ENCODE measurements at regions not wholly inside any gene's neighbourhood (a gene's known extent, or its start where the extent isn't known, plus 50 kb on each side); places are given as distances from the start of the nearest gene placed in this dataset.

GRCh38 chr6:71197780-71198179 lies 90.8 kb upstream of the OGFRL1 start:
- H3K9me3 ChIP-seq, result no peaks in the 10 kb centered on the region
- DNase-seq (ENCODE audit: low spot score) (no peak), ATAC-seq (ENCODE audit: insufficient number of reproducible peaks, low FRiP score, low read depth) (no peak)
- H3K36me3 ChIP-seq, result no peaks in the 10 kb centered on the region
- TF ChIP-seq, protein P1, sequence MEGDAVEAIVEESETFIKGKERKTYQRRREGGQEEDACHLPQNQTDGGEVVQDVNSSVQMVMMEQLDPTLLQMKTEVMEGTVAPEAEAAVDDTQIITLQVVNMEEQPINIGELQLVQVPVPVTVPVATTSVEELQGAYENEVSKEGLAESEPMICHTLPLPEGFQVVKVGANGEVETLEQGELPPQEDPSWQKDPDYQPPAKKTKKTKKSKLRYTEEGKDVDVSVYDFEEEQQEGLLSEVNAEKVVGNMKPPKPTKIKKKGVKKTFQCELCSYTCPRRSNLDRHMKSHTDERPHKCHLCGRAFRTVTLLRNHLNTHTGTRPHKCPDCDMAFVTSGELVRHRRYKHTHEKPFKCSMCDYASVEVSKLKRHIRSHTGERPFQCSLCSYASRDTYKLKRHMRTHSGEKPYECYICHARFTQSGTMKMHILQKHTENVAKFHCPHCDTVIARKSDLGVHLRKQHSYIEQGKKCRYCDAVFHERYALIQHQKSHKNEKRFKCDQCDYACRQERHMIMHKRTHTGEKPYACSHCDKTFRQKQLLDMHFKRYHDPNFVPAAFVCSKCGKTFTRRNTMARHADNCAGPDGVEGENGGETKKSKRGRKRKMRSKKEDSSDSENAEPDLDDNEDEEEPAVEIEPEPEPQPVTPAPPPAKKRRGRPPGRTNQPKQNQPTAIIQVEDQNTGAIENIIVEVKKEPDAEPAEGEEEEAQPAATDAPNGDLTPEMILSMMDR (IDR thresholded peaks at IDR 0.05), result no peak
- H3K4me1 ChIP-seq (ENCODE audit: control insufficient read depth in 1 of 2, low read depth in 2 of 2), result no peaks in the 10 kb centered on the region
- no peaks in the 10 kb centered on the region for H3K27me3 ChIP-seq (replicated peaks; ENCODE audit: insufficient read depth)
- no peak overlapping the region for H3K27ac ChIP-seq
- no peak overlapping the region for H3K4me3 ChIP-seq

- Histone ChIP-seq H3K27ac (no peak overlapping the region), H3K27me3 (replicated peaks; ENCODE audit: insufficient read depth) (no peaks in the 10 kb centered on the region), H3K9me3 (no peaks in the 10 kb centered on the region), H3K4me3 (no peak overlapping the region), H3K4me1 (ENCODE audit: control insufficient read depth in 1 of 2, low read depth in 2 of 2) (no peaks in the 10 kb centered on the region), H3K36me3 (no peaks in the 10 kb centered on the region)
- no peak for DNase-seq (ENCODE audit: low spot score)
- no peak for ATAC-seq (ENCODE audit: insufficient number of reproducible peaks, low FRiP score, low read depth)
- TF ChIP-seq, protein P1 (IDR thresholded peaks at IDR 0.05), result no peak
Observed at GRCh38 chr6:71198908-71199307, 89.7 kb upstream of the OGFRL1 start.

- no peak for DNase-seq (ENCODE audit: low spot score)
- TF ChIP-seq, protein P1 (IDR thresholded peaks at IDR 0.05), result no peak
- Histone ChIP-seq H3K4me3 (no peak overlapping the region), H3K9me3 (no peaks in the 10 kb centered on the region), H3K36me3 (no peaks in the 10 kb centered on the region), H3K27me3 (replicated peaks; ENCODE audit: insufficient read depth) (no peaks in the 10 kb centered on the region), H3K4me1 (ENCODE audit: control insufficient read depth in 1 of 2, low read depth in 2 of 2) (no peaks in the 10 kb centered on the region), H3K27ac (no peak overlapping the region)
- ATAC-seq (ENCODE audit: insufficient number of reproducible peaks, low FRiP score, low read depth), result no peak
Observed at GRCh38 chr6:71199736-71200135, 88.9 kb upstream of the OGFRL1 start.

DNA sequence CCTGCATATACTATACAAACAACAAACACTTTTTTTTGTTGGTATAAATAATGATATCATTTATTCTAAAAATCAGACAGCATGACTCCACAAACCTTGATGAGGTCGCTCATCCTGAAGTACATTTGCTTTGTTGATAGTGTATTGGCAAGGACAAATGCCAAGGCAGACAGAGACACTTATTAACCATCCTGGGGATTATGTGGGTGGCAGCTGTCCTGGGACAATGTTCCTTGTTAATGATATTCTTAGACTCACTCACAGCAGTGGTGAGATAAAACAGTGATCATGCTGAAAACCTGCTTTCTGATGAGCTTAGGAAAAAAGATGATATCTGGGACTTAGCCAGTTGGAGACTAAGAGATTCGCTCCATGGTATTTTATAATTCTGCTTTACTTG lies 85.4 kb upstream of the OGFRL1 start:
- H3K36me3 ChIP-seq, result no peaks in the 10 kb centered on the region
- H3K27ac ChIP-seq, result no peak overlapping the region
- no peak for DNase-seq (ENCODE audit: low spot score)
- TF ChIP-seq, protein P1 (IDR thresholded peaks at IDR 0.05), result no peak
- no peak overlapping the region for H3K4me3 ChIP-seq
- H3K4me1 ChIP-seq (ENCODE audit: control insufficient read depth in 1 of 2, low read depth in 2 of 2), result no peaks in the 10 kb centered on the region
- no peak for ATAC-seq (ENCODE audit: insufficient number of reproducible peaks, low FRiP score, low read depth)
- no peaks in the 10 kb centered on the region for H3K27me3 ChIP-seq (replicated peaks; ENCODE audit: insufficient read depth)
- no peaks in the 10 kb centered on the region for H3K9me3 ChIP-seq

DNA sequence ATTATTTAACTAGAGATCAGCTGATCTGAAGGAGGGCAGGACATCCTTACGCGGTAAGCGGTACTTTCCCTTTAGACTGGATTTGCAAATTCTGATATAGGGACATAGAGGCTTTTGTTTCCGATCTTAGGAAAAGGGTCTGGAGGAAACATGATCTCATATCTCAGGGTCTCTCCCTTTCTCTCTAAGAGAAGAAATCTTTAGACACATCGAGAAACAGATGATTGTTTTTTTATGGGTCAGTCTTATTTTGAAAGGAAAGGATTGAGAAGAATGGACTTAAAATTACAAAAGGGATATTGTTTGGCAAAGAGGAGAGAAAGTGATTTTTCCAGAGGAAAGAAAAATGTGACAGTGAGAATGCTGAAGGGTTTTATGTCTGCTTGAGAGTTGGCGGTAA lies 83.9 kb upstream of the OGFRL1 start:
- no peaks in the 10 kb centered on the region for H3K4me1 ChIP-seq (ENCODE audit: control insufficient read depth in 1 of 2, low read depth in 2 of 2)
- TF ChIP-seq, protein P1 (IDR thresholded peaks at IDR 0.05), result no peak
- H3K9me3 ChIP-seq, result no peaks in the 10 kb centered on the region
- no peak for DNase-seq (ENCODE audit: low spot score)
- no peak for ATAC-seq (ENCODE audit: insufficient number of reproducible peaks, low FRiP score, low read depth)
- no peaks in the 10 kb centered on the region for H3K27me3 ChIP-seq (replicated peaks; ENCODE audit: insufficient read depth)
- no peaks in the 10 kb centered on the region for H3K36me3 ChIP-seq
- H3K27ac ChIP-seq, result no peak overlapping the region
- H3K4me3 ChIP-seq, result no peak overlapping the region

All from thoracic aorta (tissue), 2 donors.